ENCODE measurements at regions not wholly inside any gene's neighbourhood (a gene's known extent, or its start where the extent isn't known, plus 50 kb on each side); places are given as distances from the start of the nearest gene placed in this dataset.

DNA sequence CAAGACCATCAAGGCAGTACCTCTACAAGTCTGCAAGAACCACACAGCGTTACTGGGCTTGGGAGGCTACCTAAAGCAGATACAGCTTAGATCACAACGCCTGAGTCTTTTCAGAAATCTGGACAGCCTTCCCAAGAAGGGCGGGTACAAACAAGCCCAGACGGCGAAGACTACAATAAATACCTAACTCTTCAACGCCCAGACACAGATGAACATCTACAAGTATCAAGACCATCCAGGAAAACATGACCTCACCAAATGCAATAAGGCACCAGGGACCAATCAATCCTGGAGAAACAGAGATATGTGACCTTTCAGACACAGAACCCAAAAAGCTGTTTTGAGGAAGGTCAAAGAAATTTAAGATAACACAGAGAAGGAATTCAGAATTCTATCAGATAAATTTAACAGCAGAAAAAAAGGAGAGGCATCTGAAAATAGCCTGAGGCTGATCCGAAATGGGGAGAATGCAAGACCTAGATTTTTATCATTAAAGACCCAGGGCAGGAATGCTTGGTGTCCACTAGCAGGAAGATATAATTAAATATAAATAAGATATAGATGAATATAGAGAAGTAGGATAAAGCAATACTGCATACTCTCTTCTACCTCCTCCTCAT lies 131.7 kb upstream of the COL21A1 start (continued):
- TF ChIP-seq, protein P1, sequence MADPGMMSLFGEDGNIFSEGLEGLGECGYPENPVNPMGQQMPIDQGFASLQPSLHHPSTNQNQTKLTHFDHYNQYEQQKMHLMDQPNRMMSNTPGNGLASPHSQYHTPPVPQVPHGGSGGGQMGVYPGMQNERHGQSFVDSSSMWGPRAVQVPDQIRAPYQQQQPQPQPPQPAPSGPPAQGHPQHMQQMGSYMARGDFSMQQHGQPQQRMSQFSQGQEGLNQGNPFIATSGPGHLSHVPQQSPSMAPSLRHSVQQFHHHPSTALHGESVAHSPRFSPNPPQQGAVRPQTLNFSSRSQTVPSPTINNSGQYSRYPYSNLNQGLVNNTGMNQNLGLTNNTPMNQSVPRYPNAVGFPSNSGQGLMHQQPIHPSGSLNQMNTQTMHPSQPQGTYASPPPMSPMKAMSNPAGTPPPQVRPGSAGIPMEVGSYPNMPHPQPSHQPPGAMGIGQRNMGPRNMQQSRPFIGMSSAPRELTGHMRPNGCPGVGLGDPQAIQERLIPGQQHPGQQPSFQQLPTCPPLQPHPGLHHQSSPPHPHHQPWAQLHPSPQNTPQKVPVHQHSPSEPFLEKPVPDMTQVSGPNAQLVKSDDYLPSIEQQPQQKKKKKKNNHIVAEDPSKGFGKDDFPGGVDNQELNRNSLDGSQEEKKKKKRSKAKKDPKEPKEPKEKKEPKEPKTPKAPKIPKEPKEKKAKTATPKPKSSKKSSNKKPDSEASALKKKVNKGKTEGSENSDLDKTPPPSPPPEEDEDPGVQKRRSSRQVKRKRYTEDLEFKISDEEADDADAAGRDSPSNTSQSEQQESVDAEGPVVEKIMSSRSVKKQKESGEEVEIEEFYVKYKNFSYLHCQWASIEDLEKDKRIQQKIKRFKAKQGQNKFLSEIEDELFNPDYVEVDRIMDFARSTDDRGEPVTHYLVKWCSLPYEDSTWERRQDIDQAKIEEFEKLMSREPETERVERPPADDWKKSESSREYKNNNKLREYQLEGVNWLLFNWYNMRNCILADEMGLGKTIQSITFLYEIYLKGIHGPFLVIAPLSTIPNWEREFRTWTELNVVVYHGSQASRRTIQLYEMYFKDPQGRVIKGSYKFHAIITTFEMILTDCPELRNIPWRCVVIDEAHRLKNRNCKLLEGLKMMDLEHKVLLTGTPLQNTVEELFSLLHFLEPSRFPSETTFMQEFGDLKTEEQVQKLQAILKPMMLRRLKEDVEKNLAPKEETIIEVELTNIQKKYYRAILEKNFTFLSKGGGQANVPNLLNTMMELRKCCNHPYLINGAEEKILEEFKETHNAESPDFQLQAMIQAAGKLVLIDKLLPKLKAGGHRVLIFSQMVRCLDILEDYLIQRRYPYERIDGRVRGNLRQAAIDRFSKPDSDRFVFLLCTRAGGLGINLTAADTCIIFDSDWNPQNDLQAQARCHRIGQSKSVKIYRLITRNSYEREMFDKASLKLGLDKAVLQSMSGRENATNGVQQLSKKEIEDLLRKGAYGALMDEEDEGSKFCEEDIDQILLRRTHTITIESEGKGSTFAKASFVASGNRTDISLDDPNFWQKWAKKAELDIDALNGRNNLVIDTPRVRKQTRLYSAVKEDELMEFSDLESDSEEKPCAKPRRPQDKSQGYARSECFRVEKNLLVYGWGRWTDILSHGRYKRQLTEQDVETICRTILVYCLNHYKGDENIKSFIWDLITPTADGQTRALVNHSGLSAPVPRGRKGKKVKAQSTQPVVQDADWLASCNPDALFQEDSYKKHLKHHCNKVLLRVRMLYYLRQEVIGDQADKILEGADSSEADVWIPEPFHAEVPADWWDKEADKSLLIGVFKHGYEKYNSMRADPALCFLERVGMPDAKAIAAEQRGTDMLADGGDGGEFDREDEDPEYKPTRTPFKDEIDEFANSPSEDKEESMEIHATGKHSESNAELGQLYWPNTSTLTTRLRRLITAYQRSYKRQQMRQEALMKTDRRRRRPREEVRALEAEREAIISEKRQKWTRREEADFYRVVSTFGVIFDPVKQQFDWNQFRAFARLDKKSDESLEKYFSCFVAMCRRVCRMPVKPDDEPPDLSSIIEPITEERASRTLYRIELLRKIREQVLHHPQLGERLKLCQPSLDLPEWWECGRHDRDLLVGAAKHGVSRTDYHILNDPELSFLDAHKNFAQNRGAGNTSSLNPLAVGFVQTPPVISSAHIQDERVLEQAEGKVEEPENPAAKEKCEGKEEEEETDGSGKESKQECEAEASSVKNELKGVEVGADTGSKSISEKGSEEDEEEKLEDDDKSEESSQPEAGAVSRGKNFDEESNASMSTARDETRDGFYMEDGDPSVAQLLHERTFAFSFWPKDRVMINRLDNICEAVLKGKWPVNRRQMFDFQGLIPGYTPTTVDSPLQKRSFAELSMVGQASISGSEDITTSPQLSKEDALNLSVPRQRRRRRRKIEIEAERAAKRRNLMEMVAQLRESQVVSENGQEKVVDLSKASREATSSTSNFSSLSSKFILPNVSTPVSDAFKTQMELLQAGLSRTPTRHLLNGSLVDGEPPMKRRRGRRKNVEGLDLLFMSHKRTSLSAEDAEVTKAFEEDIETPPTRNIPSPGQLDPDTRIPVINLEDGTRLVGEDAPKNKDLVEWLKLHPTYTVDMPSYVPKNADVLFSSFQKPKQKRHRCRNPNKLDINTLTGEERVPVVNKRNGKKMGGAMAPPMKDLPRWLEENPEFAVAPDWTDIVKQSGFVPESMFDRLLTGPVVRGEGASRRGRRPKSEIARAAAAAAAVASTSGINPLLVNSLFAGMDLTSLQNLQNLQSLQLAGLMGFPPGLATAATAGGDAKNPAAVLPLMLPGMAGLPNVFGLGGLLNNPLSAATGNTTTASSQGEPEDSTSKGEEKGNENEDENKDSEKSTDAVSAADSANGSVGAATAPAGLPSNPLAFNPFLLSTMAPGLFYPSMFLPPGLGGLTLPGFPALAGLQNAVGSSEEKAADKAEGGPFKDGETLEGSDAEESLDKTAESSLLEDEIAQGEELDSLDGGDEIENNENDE (IDR thresholded peaks at IDR 0.05; ENCODE audit: insufficient replicate concordance, low read length): no peak
- TF ChIP-seq KDM4A (IDR thresholded peaks at IDR 0.05; ENCODE audit: low read depth, low read length, severe bottlenecking) (no peak), YY1 (IDR thresholded peaks at IDR 0.05; ENCODE audit: low read depth, low read length) (no peak), TCF12 (IDR thresholded peaks at IDR 0.05; ENCODE audit: low read depth, low read length) (no peak), TAF1 (IDR thresholded peaks at IDR 0.05; ENCODE audit: low read depth, low read length) (no peak), TAF7 (optimal IDR thresholded peaks at IDR 0.05; ENCODE audit: borderline replicate concordance, low read depth, low read length) (no peak), HDAC2 (IDR thresholded peaks at IDR 0.05; ENCODE audit: borderline replicate concordance in 1 of 2, low read depth in 2 of 2, low read length in 2 of 2) (no peak)
- TF ChIP-seq, protein P2, sequence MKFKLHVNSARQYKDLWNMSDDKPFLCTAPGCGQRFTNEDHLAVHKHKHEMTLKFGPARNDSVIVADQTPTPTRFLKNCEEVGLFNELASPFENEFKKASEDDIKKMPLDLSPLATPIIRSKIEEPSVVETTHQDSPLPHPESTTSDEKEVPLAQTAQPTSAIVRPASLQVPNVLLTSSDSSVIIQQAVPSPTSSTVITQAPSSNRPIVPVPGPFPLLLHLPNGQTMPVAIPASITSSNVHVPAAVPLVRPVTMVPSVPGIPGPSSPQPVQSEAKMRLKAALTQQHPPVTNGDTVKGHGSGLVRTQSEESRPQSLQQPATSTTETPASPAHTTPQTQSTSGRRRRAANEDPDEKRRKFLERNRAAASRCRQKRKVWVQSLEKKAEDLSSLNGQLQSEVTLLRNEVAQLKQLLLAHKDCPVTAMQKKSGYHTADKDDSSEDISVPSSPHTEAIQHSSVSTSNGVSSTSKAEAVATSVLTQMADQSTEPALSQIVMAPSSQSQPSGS (IDR thresholded peaks at IDR 0.05; ENCODE audit: low read length): no peak
